Islet of Langerhans (tissue), 1 donor: ENCODE measurements at regions not wholly inside any gene's neighbourhood (a gene's known extent, or its start where the extent isn't known, plus 50 kb on each side); places are given as distances from the start of the nearest gene placed in this dataset.

ENCODE experiments used
- FAIRE-seq: peaks from one replicate; lab custom pipeline; 2011; peaks lifted over from hg19 to GRCh38; lab: Jason Lieb, UNC

GRCh38 chr9:86652736-86653135 lies 294.6 kb downstream of the GAS1 start:
- no peak for FAIRE-seq

DNA sequence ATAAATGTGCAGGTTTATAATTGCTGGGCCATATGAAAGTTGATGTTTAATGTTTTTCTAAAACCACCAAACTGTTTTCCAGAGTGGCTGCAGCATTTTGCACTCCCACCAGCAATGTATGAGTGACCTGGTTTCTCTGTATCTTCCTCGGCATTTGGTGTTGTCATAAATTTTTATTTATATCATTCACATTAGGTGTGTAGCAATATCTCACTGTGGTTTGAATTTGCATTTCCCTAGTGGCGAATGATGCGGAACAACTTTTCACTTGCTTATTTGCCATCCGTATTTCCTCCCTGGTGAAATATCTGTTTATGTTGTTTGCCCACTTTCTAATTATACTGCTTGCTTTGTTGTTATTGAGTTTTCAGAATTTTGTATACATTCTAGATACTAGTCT lies 295.7 kb upstream of the TUT7 start:
- no peak for FAIRE-seq

DNA sequence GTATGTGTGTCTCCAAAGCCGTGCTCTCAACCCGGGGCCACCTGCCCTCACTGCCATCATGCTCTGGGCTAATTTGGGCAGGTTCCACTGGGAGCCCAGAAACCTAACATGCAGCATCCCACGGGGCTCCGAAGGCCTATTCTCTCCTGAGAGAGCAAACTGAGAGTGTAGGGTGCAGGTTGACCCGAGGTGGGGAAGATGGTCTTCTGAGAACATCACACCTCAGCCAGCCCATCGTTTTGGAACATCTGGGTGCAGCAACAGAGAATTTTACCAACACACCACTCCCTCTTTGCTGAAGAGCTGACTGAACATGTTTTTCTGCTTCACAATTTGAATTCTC lies 294.6 kb upstream of the TUT7 start:
- no peak for FAIRE-seq

DNA sequence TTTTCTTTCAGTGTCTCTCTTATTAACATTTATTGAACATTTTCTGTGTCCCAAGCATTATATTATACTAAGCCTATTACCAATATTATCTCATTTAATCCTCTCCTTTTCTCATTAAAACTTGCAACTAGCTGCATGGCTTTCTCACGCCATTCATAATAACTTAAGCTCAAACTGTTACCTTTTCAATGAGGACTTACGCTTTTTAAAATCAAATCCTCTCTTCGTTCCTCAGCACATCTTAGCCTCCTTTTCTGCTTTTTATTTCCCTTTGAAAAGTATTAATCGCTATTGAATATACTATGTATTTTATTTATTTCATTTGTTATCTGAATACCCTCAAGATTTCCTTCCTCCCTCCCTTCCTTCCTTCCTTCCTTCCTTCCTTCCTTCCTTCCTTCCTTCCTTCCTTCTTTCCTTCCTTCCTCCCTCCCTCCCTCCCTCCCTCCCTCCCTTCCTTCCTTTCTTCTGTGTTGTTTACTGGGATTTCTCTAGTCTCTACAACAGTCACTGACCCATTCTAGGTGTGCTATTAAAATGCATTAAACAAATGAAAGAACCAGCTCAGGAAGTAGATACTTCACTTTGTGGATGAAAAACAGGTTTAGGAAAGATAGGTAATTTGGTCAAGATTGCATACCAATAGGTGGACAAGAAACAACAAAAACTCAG lies 294.1 kb upstream of the TUT7 start:
- no peak for FAIRE-seq

DNA sequence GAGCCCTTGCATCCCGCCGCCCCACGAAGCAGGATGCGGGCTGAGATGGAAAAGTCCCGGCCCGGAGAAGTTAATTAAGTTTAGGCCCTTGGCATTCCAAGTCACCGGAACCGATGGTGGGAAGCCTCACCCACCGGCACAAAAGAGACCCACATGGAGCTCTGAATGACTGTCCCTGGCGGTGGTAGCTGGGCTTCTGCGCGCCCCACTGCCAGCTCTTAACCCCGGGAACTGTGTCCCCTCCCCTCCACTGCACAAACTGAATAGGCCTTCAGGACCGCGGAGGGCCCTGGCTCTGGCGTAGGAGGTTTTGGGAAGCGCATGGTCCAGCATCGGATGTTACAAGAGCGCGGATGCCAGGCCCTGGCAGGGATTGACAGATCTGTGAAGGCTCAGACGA lies 291.1 kb upstream of the TUT7 start:
- FAIRE-seq, result no peak

DNA sequence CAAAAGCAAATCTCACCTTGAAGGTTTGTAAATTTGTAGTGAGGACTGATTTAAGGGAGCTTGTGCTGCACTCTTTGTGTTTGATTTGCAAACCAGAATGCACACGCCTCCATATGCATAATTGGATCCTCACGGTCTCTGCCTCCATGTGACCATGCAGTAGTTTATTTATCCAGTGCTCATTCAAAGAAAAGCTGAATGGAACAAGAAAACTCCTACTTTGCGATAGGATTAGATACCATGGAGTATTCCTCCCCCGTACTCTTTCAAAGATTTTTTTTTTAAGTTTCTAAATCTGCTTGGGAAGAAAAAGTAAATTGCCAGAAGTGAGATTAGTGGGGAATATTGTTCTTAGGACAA lies 290.4 kb upstream of the TUT7 start:
- no peak for FAIRE-seq

GRCh38 chr9:86643946-86644674 lies 289.9 kb upstream of the TUT7 start:
- FAIRE-seq, result no peak

DNA sequence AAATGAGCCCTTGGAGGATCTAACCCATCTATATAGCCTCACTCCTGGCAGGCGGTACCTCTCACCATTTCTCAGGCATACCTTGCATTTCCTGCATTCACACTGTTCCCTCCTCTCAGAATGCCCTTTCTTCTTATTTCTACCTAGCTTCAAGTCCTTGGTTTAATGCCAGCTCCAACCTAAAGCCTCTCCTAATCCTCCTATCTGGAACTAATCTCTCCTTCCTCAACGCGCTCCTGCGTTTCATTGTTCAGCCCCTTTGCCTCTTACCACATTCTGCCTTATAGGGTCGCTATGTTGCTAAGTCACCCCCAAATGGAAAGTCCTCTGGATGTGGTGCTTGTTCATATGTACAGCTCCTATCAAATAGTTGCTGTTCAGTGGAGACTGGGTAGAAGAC lies 288.5 kb upstream of the TUT7 start:
- no peak for FAIRE-seq

- no peak for FAIRE-seq
These were observed 287.8 kb upstream of the TUT7 start for GRCh38 chr9:86641970-86642369.

DNA sequence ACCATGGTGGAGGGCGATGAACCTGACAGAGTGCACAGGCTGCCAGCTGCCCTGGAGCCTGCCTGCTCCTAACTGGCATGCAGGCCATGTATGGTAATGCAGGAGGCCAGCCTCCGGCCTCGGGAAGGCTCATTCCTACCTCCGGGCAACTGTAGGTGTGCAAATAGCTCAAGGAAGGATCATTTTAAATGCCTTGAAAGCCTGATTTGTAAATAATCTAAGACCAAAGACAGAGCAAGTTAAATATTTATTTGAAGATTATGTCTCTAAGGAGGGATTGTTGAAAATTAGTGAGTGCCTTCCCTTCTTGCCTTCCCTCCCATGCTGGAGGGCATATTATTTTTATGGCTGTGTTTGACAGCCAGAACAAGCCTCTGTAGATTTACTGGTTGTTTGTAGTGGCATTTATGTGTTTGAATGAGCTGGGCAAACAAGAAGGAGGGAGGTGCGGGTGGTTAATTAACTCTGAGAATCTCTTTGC lies 285.7 kb upstream of the TUT7 start:
- FAIRE-seq, result no peak

DNA sequence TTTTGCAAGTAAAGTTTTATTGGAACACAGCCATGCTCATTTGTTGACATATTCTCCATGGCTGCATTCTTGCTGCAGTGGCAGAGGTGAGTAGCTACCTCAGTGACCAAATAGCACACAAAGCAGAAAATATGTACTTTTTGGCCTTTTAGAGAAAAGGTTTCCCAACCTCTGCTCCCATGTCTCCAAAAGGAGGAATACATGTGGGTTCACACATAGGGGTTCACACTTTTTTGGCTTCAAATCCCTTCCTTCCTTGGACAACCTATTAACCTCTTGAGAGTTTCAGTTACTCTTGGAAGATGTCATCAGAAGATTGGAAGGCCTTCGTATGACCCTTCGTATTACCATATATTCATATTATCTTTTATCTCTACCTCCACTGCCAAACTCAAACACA lies 285.1 kb upstream of the TUT7 start:
- FAIRE-seq, result no peak

GRCh38 chr9:86638109-86638508 lies 283.9 kb upstream of the TUT7 start:
- FAIRE-seq, result no peak

GRCh38 chr9:86637515-86637914 lies 283.3 kb upstream of the TUT7 start:
- no peak for FAIRE-seq

GRCh38 chr9:86636519-86636918 lies 282.3 kb upstream of the TUT7 start:
- no peak for FAIRE-seq

GRCh38 chr9:86636038-86636437 lies 281.8 kb upstream of the TUT7 start:
- FAIRE-seq, result no peak

- FAIRE-seq, result no peak
These were observed 280.3 kb upstream of the TUT7 start for GRCh38 chr9:86634501-86634900.

DNA sequence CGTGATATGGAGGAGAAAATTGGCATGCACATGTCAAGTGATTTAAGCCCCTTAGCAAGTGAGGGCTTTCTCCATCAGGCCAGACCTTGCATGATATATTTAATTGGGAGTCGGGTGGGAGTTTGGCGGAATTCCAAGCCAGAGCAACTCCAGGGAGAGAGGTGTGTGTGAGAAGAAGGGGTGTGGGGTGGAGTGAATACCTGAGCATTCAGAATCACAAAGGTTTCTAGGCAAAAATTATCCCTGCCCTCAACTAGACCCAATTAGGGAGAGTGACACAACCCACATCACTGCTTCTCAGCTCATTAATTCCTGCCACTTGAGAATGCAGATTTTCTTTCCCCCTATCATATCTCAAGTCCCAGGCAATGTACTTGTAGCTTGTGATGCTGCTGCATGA lies 279.7 kb upstream of the TUT7 start:
- no peak for FAIRE-seq

GRCh38 chr9:86632537-86632936 lies 278.3 kb upstream of the TUT7 start:
- no peak for FAIRE-seq

GRCh38 chr9:86629530-86629929 lies 275.3 kb upstream of the TUT7 start:
- no peak for FAIRE-seq

DNA sequence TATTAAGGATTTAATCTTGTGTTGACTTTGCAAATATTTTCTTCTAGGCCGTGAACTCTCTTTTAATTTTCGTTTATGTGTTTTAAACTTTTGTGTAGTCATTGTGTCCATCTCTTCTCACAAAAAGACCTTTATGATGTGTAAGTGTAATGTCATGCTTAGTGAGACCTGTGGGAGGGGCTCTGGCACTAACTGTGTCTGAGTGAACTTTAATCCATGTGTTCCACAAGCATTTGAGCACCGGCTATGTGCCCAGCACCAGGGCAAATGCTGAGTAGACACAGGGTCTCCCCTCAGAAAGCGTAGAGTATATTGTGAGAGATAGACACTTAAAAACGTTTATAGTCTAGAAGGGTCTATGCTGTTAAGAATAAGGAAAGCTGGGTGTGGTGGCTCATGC lies 272.6 kb upstream of the TUT7 start:
- FAIRE-seq, result no peak

DNA sequence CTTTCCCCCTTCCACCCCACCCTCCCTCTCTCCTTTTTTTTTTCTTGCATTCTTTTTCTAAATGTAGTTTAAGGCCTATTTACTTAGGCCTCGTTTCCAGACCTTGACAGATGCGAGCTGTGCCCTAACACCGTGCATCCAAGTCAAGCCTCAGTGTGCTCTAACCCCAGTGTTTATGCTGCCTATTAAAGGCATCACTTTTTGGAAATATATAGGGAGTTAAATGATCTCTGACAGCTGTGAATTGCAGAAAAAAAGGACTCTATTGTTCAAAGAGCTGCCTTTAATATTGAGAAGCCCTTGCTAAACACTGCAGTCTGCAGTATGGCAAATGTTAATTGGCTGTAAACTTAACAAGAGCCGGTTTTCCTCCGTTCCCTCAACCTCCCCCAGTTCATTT lies 270.4 kb upstream of the TUT7 start:
- no peak for FAIRE-seq

DNA sequence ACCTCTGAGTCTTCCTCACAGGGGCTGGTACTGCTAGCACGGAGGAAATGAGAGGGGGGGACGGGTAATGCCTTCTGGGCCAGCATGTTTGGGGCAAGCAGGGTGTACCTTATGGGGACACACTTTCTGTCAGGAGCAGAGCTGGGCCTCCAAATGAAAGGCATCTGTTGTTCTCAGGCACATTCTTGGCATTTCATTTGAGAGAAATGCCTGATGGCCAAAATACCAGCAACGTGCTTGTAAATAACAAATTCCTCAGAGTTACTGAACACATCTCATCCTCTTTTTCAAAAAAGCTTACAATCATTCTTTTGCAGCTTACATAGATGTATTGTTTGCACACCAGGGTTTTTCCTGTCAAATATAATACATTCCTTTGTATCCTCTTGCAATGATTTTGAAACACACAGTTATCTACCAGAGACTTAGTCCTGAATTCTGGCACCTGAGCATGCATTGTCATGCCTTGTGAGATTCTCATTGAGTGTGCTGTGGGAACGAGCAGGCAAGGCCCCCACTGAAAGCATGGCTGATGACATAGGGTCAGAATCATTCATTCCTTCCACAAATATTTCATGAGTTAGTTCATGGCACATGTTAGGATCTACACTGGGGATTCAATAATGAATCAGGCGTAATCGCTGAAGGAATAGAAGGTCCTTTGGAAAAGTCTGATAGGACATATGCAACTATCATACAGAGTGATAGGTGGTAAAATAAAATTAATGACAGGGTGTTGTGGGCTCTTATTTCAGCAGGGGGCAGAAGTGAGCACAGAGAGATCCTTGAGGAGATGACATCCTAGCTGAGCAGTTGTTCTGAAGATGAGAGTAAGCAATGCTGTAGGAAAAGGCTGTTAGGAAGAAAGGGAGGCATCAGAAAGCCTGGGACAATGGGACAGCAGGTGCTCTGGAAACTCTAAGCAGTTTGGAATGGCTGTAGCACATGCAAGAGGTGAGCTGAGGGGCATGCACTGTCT lies 260.9 kb upstream of the TUT7 start:
- no peak for FAIRE-seq

- no peak for FAIRE-seq
These were observed 259.7 kb upstream of the TUT7 start for GRCh38 chr9:86613943-86614342.
